Kidney capillary endothelial cell (primary cell): ENCODE measurements at regions not wholly inside any gene's neighbourhood (a gene's known extent, or its start where the extent isn't known, plus 50 kb on each side); places are given as distances from the start of the nearest gene placed in this dataset.

Experiments used
- DNase-seq: peaks from one replicate; pipeline ENCODE4 v3.0.0-alpha.2; 2018; ENCODE audit warnings: low spot score

GRCh38 chr11:70675697-70676374 lies 277.5 kb downstream of the CTTN start:
- DNase-seq, result no peak

GRCh38 chr11:70677232-70677916 lies 279.0 kb downstream of the CTTN start:
- no peak for DNase-seq

GRCh38 chr11:70678931-70679900 lies 280.9 kb downstream of the CTTN start:
- no peak for DNase-seq

- DNase-seq, result no peak
These were observed 282.5 kb downstream of the CTTN start for GRCh38 chr11:70680781-70681281.

- no peak for DNase-seq
These were observed 283.7 kb downstream of the CTTN start for GRCh38 chr11:70682056-70682455.

GRCh38 chr11:70682760-70683159 lies 284.4 kb downstream of the CTTN start:
- no peak for DNase-seq

GRCh38 chr11:70687716-70688115 lies 289.4 kb downstream of the CTTN start:
- no peak for DNase-seq

GRCh38 chr11:70688142-70688541 lies 289.8 kb downstream of the CTTN start:
- DNase-seq, result no peak

- no peak for DNase-seq
These were observed 291.4 kb downstream of the CTTN start for GRCh38 chr11:70689764-70690163.

GRCh38 chr11:70692131-70692530 lies 293.8 kb downstream of the CTTN start:
- no peak for DNase-seq

- no peak for DNase-seq
These were observed 296.0 kb downstream of the CTTN start for GRCh38 chr11:70694371-70694770.

GRCh38 chr11:70695086-70695960 lies 297.0 kb downstream of the CTTN start:
- no peak for DNase-seq

GRCh38 chr11:70696076-70696475 lies 297.7 kb downstream of the CTTN start:
- DNase-seq, result no peak

- no peak for DNase-seq
These were observed 298.2 kb downstream of the CTTN start for GRCh38 chr11:70696564-70696963.

- DNase-seq, result no peak
These were observed 299.4 kb downstream of the CTTN start for GRCh38 chr11:70697701-70698100.

GRCh38 chr11:70698871-70699270 lies 300.5 kb downstream of the CTTN start:
- no peak for DNase-seq

- DNase-seq, result peak; percentile 10
These were observed 301.2 kb downstream of the CTTN start for GRCh38 chr11:70699294-70700221.

GRCh38 chr11:70700453-70700852 lies 302.1 kb downstream of the CTTN start:
- no peak for DNase-seq

GRCh38 chr11:70700871-70701270 lies 302.5 kb downstream of the CTTN start:
- no peak for DNase-seq

- no peak for DNase-seq
These were observed 303.8 kb downstream of the CTTN start for GRCh38 chr11:70702040-70702648.
